ENCODE measurements at regions not wholly inside any gene's neighbourhood (a gene's known extent, or its start where the extent isn't known, plus 50 kb on each side); places are given as distances from the start of the nearest gene placed in this dataset.
"Not testable (repeated sequence)": the region's sequence is repeated elsewhere in the genome, so short reads cannot be mapped to it uniquely, and the experiment has no call there.

GRCh38 chr3:103786296-103786695, 1351.5 kb downstream of the ZPLD1 start:
- DNase-seq (ENCODE audit: low read depth in 2 of 2) = no peak

GRCh38 chr3:103787164-103787871, 1352.5 kb downstream of the ZPLD1 start:
- DNase-seq (ENCODE audit: low read depth in 2 of 2) = no peak

GRCh38 chr3:103787879-103788278, 1353.1 kb downstream of the ZPLD1 start:
- no peak for DNase-seq (ENCODE audit: low read depth in 2 of 2)

- no peak for DNase-seq (ENCODE audit: low read depth in 2 of 2)
These were observed 1357.1 kb downstream of the ZPLD1 start for GRCh38 chr3:103791786-103792515.

- no peak for DNase-seq (ENCODE audit: low read depth in 2 of 2)
These were observed 1359.8 kb downstream of the ZPLD1 start for GRCh38 chr3:103794656-103795055.

- DNase-seq (ENCODE audit: low read depth in 2 of 2) = no peak
These were observed 1361.3 kb downstream of the ZPLD1 start for GRCh38 chr3:103796068-103796467.

GRCh38 chr3:103803787-103804186, 1369.0 kb downstream of the ZPLD1 start:
- DNase-seq (ENCODE audit: low read depth in 2 of 2) = no peak

- no peak for DNase-seq (ENCODE audit: low read depth in 2 of 2)
These were observed 1375.4 kb downstream of the ZPLD1 start for GRCh38 chr3:103810167-103810566.

- no peak for DNase-seq (ENCODE audit: low read depth in 2 of 2)
These were observed 1379.1 kb downstream of the ZPLD1 start for GRCh38 chr3:103813955-103814354.

GRCh38 chr3:103818398-103818797, 1383.6 kb downstream of the ZPLD1 start:
- no peak for DNase-seq (ENCODE audit: low read depth in 2 of 2)

- DNase-seq (ENCODE audit: low read depth in 2 of 2) = no peak
These were observed 1384.0 kb downstream of the ZPLD1 start for GRCh38 chr3:103818800-103819199.

GRCh38 chr3:103825586-103825985, 1390.8 kb downstream of the ZPLD1 start:
- DNase-seq (ENCODE audit: low read depth in 2 of 2) = no peak

GRCh38 chr3:103829723-103830326, 1395.0 kb downstream of the ZPLD1 start:
- no peak for DNase-seq (ENCODE audit: low read depth in 2 of 2)

GRCh38 chr3:103847081-103848062, 1412.6 kb downstream of the ZPLD1 start:
- no peak for DNase-seq (ENCODE audit: low read depth in 2 of 2)

- DNase-seq (ENCODE audit: low read depth in 2 of 2) = no peak
These were observed 1417.0 kb downstream of the ZPLD1 start for GRCh38 chr3:103851793-103852192.

- DNase-seq (ENCODE audit: low read depth in 2 of 2) = no peak
These were observed 1427.6 kb downstream of the ZPLD1 start for GRCh38 chr3:103862415-103862814.

GRCh38 chr3:103863381-103863780, 1428.6 kb downstream of the ZPLD1 start:
- no peak for DNase-seq (ENCODE audit: low read depth in 2 of 2)

- no peak for DNase-seq (ENCODE audit: low read depth in 2 of 2)
These were observed 1431.3 kb downstream of the ZPLD1 start for GRCh38 chr3:103866113-103866512.

- no peak for DNase-seq (ENCODE audit: low read depth in 2 of 2)
These were observed 1438.2 kb downstream of the ZPLD1 start for GRCh38 chr3:103873021-103873420.

- no peak for DNase-seq (ENCODE audit: low read depth in 2 of 2)
These were observed 1439.2 kb downstream of the ZPLD1 start for GRCh38 chr3:103873897-103874545.

- DNase-seq (ENCODE audit: low read depth in 2 of 2) = not testable (repeated sequence)
These were observed 1447.0 kb downstream of the ZPLD1 start for GRCh38 chr3:103881809-103882208.
